Large intestine (tissue), 3 donors: ENCODE measurements at regions not wholly inside any gene's neighbourhood (a gene's known extent, or its start where the extent isn't known, plus 50 kb on each side); places are given as distances from the start of the nearest gene placed in this dataset.
A peak's percentile ranks its signal among the peaks of the same experiment; 100 is the strongest.

Experiments
- DNase-seq, 2 donors: peaks; one replicate each; pipeline versions ENCODE4 v3.0.0 to v3.0.0-alpha.2; 2013
- H3K27ac ChIP-seq: one replicate; pipeline ENCODE4 v1.5.1; 2013; ENCODE audit warnings: low read length
- H3K27me3 ChIP-seq: 2 replicates; pipeline ENCODE4 v1.6.1; 2013; ENCODE audit warnings: low read length; ENCODE audit not compliant: control insufficient read depth, insufficient read depth
- H3K36me3 ChIP-seq: 2 replicates; pipeline ENCODE4 v1.6.1; 2013; ENCODE audit warnings: low read length; ENCODE audit not compliant: control insufficient read depth, insufficient read depth
- H3K4me1 ChIP-seq: one replicate; pipeline ENCODE4 v1.6.1; 2013; ENCODE audit warnings: low read length; ENCODE audit not compliant: control insufficient read depth, insufficient read depth
- H3K4me3 ChIP-seq: one replicate; pipeline ENCODE4 v1.5.1; 2013; ENCODE audit warnings: low read length
- H3K9me3 ChIP-seq: one replicate; pipeline ENCODE4 v1.6.1; 2013; ENCODE audit warnings: mild to moderate bottlenecking, low read depth, low read length, moderate library complexity; ENCODE audit not compliant: control insufficient read depth
- WGBS: methylation state at CpG from one replicate; pipeline ENCODE4 v1.1.5; 2013; ENCODE audit warnings: low lambda C conversion rate; ENCODE audit not compliant: insufficient coverage; 5-methylcytosine and 5-hydroxymethylcytosine counted together

DNA sequence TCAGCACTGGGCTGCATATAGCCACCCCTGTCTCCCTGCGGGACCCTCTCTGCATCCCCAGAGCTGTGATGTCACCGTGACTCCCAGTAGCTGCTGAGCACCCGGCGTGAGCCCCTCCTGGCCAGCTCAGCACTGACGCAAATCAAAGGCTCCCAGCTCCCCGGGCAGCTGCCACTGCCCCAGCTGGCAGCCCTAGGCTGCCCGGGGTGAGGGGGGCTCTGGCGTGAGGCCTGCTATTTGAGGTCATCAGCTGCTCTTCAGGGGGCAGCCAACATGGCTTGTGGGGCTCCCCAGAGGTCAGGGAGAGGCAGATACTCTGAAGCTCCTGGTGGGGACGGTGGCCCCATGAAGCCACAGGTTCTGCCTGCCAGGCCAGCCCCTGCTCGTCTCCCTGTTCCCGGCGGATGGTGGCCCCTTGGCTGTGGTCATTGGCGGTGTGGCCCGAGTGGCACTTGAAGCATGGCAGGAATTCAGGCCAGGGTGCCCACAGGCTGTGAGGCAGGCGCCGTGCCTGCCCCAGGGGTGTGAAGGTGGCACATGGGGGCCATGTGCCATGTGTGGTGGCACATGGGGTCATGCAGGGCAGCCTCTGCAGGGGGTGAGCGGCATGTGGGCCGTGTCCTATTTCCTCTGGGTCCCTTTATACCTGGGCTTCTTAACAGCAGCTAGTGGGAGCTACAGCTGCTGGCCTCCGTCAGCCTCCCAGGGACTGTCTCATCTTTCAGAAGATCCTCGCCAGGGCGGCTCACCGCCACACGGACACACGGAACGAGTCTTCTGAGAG lies 85.4 kb downstream of the SIK1 start:
- no peak for DNase-seq

GRCh38 chr21:43340491-43341377 lies 86.2 kb downstream of the SIK1 start:
- H3K4me1 ChIP-seq: peaks cover 49% of the 10 kb centered on the region
- H3K27me3 ChIP-seq: no peaks in the 10 kb centered on the region
- peak; percentile 87 for DNase-seq
- no CpG with 5 or more reads among the region's 29 CpGs for WGBS
- no peak overlapping the region for H3K4me3 ChIP-seq
- H3K36me3 ChIP-seq: no peaks in the 10 kb centered on the region
- H3K9me3 ChIP-seq: peaks cover 13% of the 10 kb centered on the region
- peak overlapping the region; percentile 43 for H3K27ac ChIP-seq

More for the DNA sequence above, 85.4 kb downstream of the SIK1 start:
- H3K27me3 ChIP-seq: no peaks in the 10 kb centered on the region
- H3K4me1 ChIP-seq: peaks cover 49% of the 10 kb centered on the region
- H3K4me3 ChIP-seq: no peak overlapping the region
- H3K9me3 ChIP-seq: peaks cover 17% of the 10 kb centered on the region
- H3K27ac ChIP-seq: peak overlapping the region; percentile 43
- WGBS: no CpG with 5 or more reads among the region's 25 CpGs
- H3K36me3 ChIP-seq: no peaks in the 10 kb centered on the region

DNA sequence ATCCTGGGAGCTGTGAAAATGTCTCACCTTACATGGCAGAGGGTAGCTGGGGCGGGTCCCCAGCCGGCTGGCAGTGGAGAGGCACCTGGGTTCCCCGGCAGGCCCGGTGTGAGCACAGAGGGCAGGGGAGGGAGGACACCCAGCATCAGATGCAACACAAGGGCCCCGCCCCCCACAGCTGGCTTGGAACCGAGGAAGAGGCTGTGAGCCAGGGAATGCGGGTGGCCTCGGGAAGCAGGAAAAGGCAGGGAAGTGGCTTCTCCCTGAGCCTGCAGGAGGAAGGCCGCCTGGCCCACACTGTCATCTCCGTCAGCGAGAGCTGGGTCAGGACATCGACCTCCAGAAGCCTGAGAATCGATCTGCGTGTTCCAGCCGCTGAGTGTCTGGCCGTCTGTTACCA lies 87.3 kb downstream of the SIK1 start:
- H3K4me1 ChIP-seq: peaks cover 43% of the 10 kb centered on the region
- no peaks in the 10 kb centered on the region for H3K36me3 ChIP-seq
- peaks cover 8% of the 10 kb centered on the region for H3K9me3 ChIP-seq
- no peaks in the 10 kb centered on the region for H3K27me3 ChIP-seq
- H3K4me3 ChIP-seq: no peak overlapping the region
- WGBS: no CpG with 5 or more reads among the region's 16 CpGs
- no peak for DNase-seq
- H3K27ac ChIP-seq: no peak overlapping the region

GRCh38 chr21:43338951-43339350 lies 88.0 kb downstream of the SIK1 start:
- Histone ChIP-seq H3K9me3 (peaks cover 8% of the 10 kb centered on the region), H3K27ac (no peak overlapping the region), H3K4me3 (no peak overlapping the region), H3K36me3 (no peaks in the 10 kb centered on the region), H3K27me3 (no peaks in the 10 kb centered on the region), H3K4me1 (peaks cover 42% of the 10 kb centered on the region)
- DNase-seq: no peak
- WGBS: no CpG with 5 or more reads among the region's 5 CpGs

GRCh38 chr21:43337901-43338655 lies 88.9 kb downstream of the SIK1 start:
- no peak overlapping the region for H3K27ac ChIP-seq
- no peak overlapping the region for H3K4me3 ChIP-seq
- peaks cover 4% of the 10 kb centered on the region for H3K9me3 ChIP-seq
- no peaks in the 10 kb centered on the region for H3K36me3 ChIP-seq
- peaks cover 42% of the 10 kb centered on the region for H3K4me1 ChIP-seq
- H3K27me3 ChIP-seq: no peaks in the 10 kb centered on the region
- DNase-seq: no peak
- WGBS: no CpG with 5 or more reads among the region's 18 CpGs

DNA sequence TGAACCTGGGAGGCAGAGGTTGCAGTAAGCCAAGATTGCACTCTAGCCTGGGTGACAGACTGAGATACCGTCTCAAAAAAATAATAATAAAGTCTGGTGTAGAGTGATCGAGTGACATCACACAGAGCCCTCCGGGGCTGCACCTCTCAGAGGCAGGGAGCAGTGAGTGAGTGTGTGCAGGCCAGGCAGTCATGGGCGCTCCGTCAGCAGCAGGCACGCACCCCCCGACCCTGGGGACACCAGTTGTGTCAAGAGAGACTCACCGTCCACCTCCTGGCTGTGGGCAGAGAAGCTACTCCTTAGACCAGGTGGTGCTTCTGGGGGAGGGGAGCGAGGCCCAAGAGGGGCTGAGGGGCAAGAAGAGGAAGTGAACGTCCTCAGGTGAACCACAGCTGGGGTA lies 91.8 kb downstream of the SIK1 start:
- WGBS: no CpG with 5 or more reads among the region's 10 CpGs
- Histone ChIP-seq H3K9me3 (peaks cover 4% of the 10 kb centered on the region), H3K36me3 (no peaks in the 10 kb centered on the region), H3K4me1 (peaks cover 19% of the 10 kb centered on the region), H3K27ac (no peak overlapping the region), H3K27me3 (no peaks in the 10 kb centered on the region), H3K4me3 (no peak overlapping the region)
- no peak for DNase-seq

GRCh38 chr21:43334214-43334958 lies 92.5 kb downstream of the SIK1 start:
- peaks cover 1% of the 10 kb centered on the region for H3K9me3 ChIP-seq
- no peaks in the 10 kb centered on the region for H3K36me3 ChIP-seq
- no CpG with 5 or more reads among the region's 16 CpGs for WGBS
- H3K4me1 ChIP-seq: peaks cover 24% of the 10 kb centered on the region
- DNase-seq: no peak
- H3K27me3 ChIP-seq: no peaks in the 10 kb centered on the region
- H3K27ac ChIP-seq: peak overlapping the region; percentile 77
- H3K4me3 ChIP-seq: no peak overlapping the region

DNA sequence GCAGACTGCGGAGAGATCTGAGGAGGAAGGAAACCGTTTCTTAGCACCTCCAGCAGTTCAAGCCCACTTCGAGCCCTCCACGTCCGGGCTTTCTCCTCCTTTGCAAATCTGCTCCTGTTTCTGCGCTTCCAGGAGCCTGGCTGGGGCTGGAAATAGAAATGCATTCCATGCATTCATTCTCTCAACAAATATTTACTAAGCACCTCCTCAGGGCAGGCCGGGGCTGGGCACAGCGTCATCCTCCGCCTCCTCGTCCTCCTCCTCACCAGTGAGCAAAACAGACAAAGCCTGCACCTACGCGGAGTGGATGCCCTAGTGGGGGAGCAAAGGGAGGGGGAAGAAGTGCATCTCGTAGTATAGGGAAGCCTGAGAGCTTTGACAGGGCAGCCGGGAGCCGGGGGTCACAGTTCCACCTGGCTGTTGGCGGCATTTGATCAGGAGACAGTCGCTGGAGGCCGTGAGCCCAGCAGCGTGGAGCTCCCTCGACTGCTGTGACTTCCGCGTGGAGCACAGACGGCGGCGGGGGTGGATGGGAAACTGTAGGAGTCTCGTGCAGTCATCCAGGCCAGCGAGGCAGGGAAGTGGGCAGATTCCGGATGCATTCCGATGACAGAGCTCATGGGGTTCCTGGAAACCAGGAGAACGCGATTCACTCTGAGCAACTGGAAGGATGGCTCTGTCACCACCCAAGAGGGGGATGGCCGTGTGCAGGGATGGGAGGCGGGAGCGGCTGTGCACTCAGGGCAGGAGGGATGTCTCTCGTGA lies 93.5 kb downstream of the SIK1 start:
- WGBS: no CpG with 5 or more reads among the region's 35 CpGs
- no peaks in the 10 kb centered on the region for H3K9me3 ChIP-seq
- H3K27me3 ChIP-seq: no peaks in the 10 kb centered on the region
- peak; percentile 65 to 75 for DNase-seq
- H3K36me3 ChIP-seq: no peaks in the 10 kb centered on the region
- H3K4me1 ChIP-seq: peaks cover 24% of the 10 kb centered on the region
- H3K4me3 ChIP-seq: no peak overlapping the region
- H3K27ac ChIP-seq: peak overlapping the region; percentile 77

GRCh38 chr21:43332861-43333297 lies 94.1 kb downstream of the SIK1 start:
- no peaks in the 10 kb centered on the region for H3K27me3 ChIP-seq
- H3K4me1 ChIP-seq: peaks cover 24% of the 10 kb centered on the region
- no peaks in the 10 kb centered on the region for H3K36me3 ChIP-seq
- H3K27ac ChIP-seq: peak overlapping the region; percentile 77
- no CpG with 5 or more reads among the region's 16 CpGs for WGBS
- no peak for DNase-seq
- no peaks in the 10 kb centered on the region for H3K9me3 ChIP-seq
- no peak overlapping the region for H3K4me3 ChIP-seq
